ENCODE measurements at regions not wholly inside any gene's neighbourhood (a gene's known extent, or its start where the extent isn't known, plus 50 kb on each side); places are given as distances from the start of the nearest gene placed in this dataset.
A peak's percentile ranks its signal among the peaks of the same experiment; 100 is the strongest.

DNA sequence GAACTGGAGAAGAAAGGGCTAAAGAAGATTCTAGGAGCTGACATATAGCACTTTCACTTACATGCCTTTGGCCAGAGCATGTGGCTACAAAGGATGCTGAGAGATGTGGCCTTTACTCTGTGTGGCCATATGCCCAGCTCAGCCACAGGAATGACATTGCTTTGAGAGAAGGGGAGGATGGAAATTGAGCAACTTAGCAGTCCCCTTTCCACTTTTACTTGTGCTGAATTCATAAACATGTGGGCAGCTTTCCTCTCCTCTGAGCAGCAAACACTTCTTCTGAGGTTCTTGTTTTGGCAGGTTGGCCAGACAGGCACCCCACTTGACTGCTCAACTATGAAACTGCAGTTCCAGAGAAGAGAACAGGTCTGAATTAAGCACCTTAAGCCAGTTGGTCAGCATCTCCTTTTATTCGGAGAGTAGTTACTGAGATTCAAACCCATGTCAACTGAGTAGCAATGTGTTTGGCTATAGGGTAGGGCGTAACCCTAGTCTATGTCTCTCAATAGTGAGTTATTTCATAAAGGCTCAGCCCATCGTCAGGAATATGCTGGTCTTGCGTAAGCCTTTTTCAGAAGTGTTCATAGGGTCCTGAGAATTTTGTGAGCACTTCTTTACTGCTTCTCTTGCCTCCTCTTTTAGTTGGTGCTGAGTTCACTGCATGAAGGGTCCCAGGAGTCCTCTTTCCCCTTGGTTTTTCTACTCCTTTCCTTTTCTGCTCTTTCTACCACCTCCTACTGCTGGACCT, 134.5 kb downstream of the PALM2AKAP2 start:
- DNase-seq = no peak

DNA sequence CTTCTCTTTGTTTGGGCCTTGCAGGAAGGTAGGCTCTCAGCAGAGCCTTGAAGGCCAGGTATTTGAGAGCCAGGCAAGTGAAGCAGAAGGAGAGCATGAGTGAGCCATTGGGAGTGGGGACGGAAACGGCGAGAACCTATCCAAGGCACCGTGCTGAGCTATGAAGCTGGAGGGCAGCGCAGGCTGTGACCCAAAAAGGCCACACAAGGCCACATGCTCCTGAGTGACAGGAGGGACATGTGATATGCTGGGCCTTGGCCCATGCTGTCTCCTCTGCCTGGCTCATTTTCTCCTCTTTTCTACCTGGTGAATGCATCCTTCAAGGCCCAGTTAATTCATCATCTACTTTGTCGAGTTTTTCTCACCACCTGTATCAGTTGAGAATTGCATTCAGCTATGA, 136.3 kb downstream of the PALM2AKAP2 start:
- no peak for DNase-seq

- peak; percentile 56 to 95 (median 75) for DNase-seq
These were observed 138.6 kb downstream of the PALM2AKAP2 start for GRCh38 chr9:109918339-109919163.

GRCh38 chr9:109919736-109920408, 139.9 kb downstream of the PALM2AKAP2 start:
- no peak for DNase-seq

DNA sequence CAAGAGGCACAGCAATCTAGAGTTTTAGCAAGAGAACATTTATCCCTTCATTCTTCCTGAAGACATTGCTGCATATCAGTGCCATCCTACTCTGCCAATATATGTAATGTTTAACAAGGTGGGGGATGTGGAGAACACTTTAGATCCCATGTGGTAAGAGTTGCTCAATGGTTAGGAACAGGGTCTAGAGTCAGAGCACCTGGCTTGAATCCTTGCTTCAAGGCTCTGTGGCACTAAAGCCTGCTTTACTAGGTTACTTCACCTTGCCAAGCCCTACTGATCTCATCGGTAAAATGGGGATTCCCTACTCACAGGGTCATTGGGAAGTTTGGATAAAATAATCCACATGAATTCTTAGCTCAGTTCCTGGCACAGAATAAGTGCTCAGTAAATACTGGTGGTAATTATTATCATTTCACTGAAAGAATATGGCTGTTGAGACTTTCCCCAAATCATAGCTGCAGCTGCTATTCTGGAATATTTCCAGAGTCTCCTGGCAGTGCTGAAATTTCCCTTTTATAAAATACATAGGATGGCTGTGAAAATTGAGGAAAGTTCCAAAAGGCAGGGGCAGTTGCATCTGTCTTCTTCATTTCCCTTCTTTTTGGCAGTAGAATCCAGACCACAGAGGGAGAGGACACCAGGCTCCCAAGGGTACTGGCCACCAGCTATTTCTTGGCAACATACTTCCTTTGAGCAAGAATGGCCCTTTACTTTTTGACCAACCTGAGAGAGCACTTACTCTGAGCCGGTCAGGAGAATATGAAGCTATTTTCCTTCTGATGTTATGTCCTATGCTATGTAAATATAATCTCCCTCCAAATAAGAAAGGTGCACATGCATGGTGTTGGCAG, 142.8 kb downstream of the PALM2AKAP2 start:
- no peak for DNase-seq

- no peak for DNase-seq
These were observed 143.4 kb downstream of the PALM2AKAP2 start for GRCh38 chr9:109923471-109923760.

GRCh38 chr9:109923806-109924205, 143.8 kb downstream of the PALM2AKAP2 start:
- DNase-seq = peak in 1 of 3 experiments; percentile 58

DNA sequence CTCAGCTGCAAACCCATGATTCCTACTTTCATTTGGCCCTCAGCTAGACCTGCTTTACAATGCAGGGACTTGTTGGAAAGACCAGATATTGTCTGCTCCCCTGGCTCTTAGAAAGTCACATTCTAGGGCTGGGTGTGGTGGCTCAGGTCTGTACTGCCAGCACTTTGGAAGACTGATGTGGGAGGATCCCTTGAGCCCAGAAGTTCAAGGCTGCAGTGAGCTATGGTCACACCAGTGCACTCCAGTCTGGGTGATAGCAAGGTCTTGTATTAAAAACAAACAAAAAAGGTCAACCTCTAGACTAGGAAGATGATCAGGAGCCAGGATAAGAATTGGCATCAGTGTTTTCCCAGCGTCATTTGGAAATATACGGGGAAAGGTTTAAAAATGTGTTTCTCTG, 145.8 kb downstream of the PALM2AKAP2 start:
- DNase-seq = no peak

DNA sequence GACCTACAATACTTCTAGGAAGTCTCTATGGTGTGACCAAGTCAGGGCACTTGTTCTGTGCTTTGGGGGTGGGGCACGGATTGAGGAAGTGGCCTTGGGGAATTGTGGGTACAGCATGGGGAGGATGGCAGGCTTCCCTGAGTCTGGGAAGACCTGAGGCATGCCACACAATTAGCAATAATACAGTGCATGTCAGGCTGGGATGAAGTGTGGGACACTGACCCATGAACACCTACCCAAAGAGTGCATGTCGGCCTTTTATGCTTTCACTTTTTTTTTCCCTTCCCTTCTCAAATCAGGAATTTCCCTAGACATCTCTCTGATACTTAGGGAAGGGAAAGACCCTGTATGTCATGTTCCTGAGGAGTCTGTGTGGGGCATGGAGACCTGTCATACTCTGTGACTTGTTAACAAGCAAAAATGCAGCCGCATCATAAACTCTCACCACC, 146.4 kb downstream of the PALM2AKAP2 start:
- no peak for DNase-seq

GRCh38 chr9:109931623-109932022, 151.6 kb downstream of the PALM2AKAP2 start:
- DNase-seq = no peak

GRCh38 chr9:109934136-109934856, 154.3 kb downstream of the PALM2AKAP2 start:
- DNase-seq = no peak

- no peak for DNase-seq
These were observed 154.8 kb downstream of the PALM2AKAP2 start for GRCh38 chr9:109934857-109935215.

GRCh38 chr9:109935406-109936087, 155.5 kb downstream of the PALM2AKAP2 start:
- DNase-seq = no peak

DNA sequence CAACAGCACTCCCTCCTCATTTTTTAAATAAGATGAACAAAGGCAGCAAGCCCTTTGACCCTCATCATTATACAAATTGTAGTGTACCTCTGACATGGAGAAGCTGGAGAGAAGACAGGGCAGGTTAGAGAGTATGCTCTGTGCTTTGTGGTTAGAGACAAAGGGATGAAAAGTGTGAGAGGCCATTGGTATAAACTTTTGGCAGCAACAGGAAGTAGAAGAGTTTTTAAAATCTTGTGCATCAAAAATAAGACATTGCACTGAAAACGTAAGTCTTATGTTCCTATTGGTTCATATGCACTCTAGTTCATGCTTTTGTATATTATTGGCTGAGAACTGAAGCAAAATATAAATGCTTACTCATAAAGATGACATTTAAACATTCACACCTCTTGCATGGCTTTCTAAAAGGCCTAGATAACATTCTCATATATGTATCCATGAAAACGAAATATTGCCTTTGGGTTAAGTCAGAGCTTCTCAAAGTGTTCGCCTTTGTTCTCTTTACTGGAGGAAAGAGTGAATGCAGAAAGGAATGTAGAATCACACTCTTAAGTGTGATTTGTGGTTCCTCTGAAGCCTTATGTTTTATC, 158.0 kb downstream of the PALM2AKAP2 start:
- no peak for DNase-seq

GRCh38 chr9:109939698-109940342, 159.8 kb downstream of the PALM2AKAP2 start:
- no peak for DNase-seq

DNA sequence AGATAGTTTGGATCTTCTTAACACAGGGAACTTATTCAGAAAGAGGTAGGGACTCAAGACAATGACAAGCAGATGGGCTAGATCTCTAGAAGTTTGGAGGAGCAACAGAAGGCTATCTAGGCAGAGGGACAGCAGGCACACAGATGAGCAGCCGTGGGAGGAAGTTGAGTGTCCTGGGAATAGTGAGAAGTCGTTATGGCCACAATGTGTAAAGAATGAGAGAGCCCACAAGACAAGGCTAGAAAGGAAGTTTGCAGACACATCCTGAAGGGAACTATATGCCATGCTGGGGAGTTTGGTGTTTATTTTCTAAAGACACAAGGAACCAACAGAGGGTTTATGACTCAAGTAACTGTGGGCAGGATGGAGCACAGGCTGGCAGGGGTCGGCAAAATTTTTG, 160.6 kb downstream of the PALM2AKAP2 start:
- no peak for DNase-seq

- no peak for DNase-seq
These were observed 161.8 kb downstream of the PALM2AKAP2 start for GRCh38 chr9:109941771-109942170.

DNA sequence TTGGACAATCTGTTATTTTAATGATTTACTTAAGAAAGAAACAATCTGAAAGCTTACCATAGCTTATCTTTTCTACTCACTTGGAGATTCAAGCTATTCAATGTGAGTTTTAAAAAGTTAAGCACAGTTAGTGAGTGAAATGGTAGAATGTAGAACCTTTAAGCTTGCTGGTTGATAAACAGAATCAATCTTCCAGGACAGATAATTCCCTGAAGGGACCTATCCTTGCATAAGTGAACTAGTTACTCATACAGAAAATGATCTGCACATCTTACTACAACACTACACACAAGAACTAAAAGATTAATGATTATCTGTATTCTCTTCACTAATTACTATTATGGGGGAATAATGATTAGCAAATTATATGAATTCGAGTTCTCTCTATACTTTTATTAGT, 165.6 kb downstream of the PALM2AKAP2 start:
- no peak for DNase-seq

- no peak for DNase-seq
These were observed 168.5 kb downstream of the PALM2AKAP2 start for GRCh38 chr9:109948453-109948852.

GRCh38 chr9:109950710-109951443, 170.9 kb downstream of the PALM2AKAP2 start:
- no peak for DNase-seq

All from NCI-H1417 (cell line).